Smooth muscle cell (in vitro differentiated cells): ENCODE measurements at regions not wholly inside any gene's neighbourhood (a gene's known extent, or its start where the extent isn't known, plus 50 kb on each side); places are given as distances from the start of the nearest gene placed in this dataset.

ENCODE experiments used
- DNase-seq: peaks from one replicate; lab custom pipeline; 2025; ENCODE audit not compliant: unreplicated experiment; lab: John Stamatoyannopoulos, UW
- H2AFZ ChIP-seq: fragments of 200-600 bp; sonication (generic); 2 replicates; pipeline ENCODE4 v1.6.0; 2016; ENCODE audit warnings: antibody characterized with exemption, low read depth, mild to moderate bottlenecking
- H3F3A ChIP-seq: fragments of 200-600 bp; sonication (generic); 2 replicates; pipeline ENCODE4 v1.6.0; 2017; ENCODE audit warnings: antibody characterized with exemption, low read depth
- H3K27ac ChIP-seq: fragments of 200-600 bp; sonication (generic); 2 replicates; pipeline ENCODE4 v1.5.1; 2016; ENCODE audit warnings: low read depth, mild to moderate bottlenecking
- H3K27me3 ChIP-seq: fragments of 200-600 bp; sonication (generic); 2 replicates; pipeline ENCODE4 v1.6.1; 2016; ENCODE audit warnings: low read depth, mild to moderate bottlenecking
- H3K36me3 ChIP-seq: fragments of 200-600 bp; sonication (generic); 2 replicates; pipeline ENCODE4 v1.5.1; 2016; ENCODE audit warnings: low read depth
- H3K4me1 ChIP-seq: fragments of 200-600 bp; sonication (generic); 2 replicates; pipeline ENCODE4 v1.5.1; 2016; ENCODE audit warnings: low read depth
- H3K4me2 ChIP-seq: fragments of 200-600 bp; sonication (generic); 2 replicates; pipeline ENCODE4 v1.6.0; 2016; ENCODE audit warnings: mild to moderate bottlenecking
- H3K4me3 ChIP-seq: fragments of 200-600 bp; sonication (generic); 2 replicates; pipeline ENCODE4 v1.5.1; 2016; ENCODE audit warnings: mild to moderate bottlenecking
- H3K79me2 ChIP-seq: fragments of 200-600 bp; sonication (generic); 2 replicates; pipeline ENCODE4 v1.6.0; 2016; ENCODE audit warnings: low read depth, mild to moderate bottlenecking
- H3K9ac ChIP-seq: fragments of 200-600 bp; sonication (generic); 2 replicates; pipeline ENCODE4 v1.6.0; 2016; ENCODE audit warnings: low read depth
- H3K9me3 ChIP-seq: fragments of 200-600 bp; sonication (generic); replicated peaks from 2 replicates; pipeline ENCODE4 v1.5.1; 2016; ENCODE audit warnings: low read depth
- H4K20me1 ChIP-seq: fragments of 200-600 bp; sonication (generic); 2 replicates; pipeline ENCODE4 v1.6.0; 2016; ENCODE audit warnings: low read depth
- CTCF ChIP-seq: fragments of 200-600 bp; sonication (generic); IDR thresholded peaks from 2 replicates; pipeline ENCODE4 v1.5.1; 2017; ENCODE audit warnings: borderline replicate concordance, mild to moderate bottlenecking, antibody characterized with exemption; ENCODE audit not compliant: insufficient read depth, poor library complexity, severe bottlenecking
- WGBS: methylation state at CpG from one replicate; pipeline ENCODE4 v1.1.7; 2016; ENCODE audit warnings: low lambda C conversion rate; 5-methylcytosine and 5-hydroxymethylcytosine counted together

- Histone ChIP-seq H3K79me2 (no peaks in the 10 kb centered on the region), H3K4me1 (peaks cover under 1% of the 10 kb centered on the region), H4K20me1 (no peaks in the 10 kb centered on the region), H3K9me3 (no peaks in the 10 kb centered on the region), H3K36me3 (no peaks in the 10 kb centered on the region), H3K4me2 (no peak overlapping the region), H3K27ac (no peak overlapping the region), H3K9ac (no peak overlapping the region), H3K4me3 (no peak overlapping the region), H3K27me3 (no peaks in the 10 kb centered on the region), H3F3A (peaks cover 10% of the 10 kb centered on the region), H2AFZ (no peak overlapping the region)
- DNase-seq: no peak
- no peak for TF ChIP-seq CTCF
- WGBS: 94% methylated on average over 9 of the region's 9 CpGs
Observed at GRCh38 chr17:72399023-72399607, 278.3 kb downstream of the SOX9 start.

- Histone ChIP-seq H3F3A (peaks cover 12% of the 10 kb centered on the region), H3K4me2 (no peak overlapping the region), H3K27me3 (no peaks in the 10 kb centered on the region), H3K4me3 (no peak overlapping the region), H3K9ac (no peak overlapping the region), H3K79me2 (no peaks in the 10 kb centered on the region), H3K9me3 (no peaks in the 10 kb centered on the region), H3K36me3 (no peaks in the 10 kb centered on the region), H3K4me1 (peaks cover 6% of the 10 kb centered on the region), H4K20me1 (no peaks in the 10 kb centered on the region), H3K27ac (no peak overlapping the region), H2AFZ (no peak overlapping the region)
- no peak for DNase-seq
- TF ChIP-seq CTCF: no peak
- WGBS: 88% methylated on average over 15 of the region's 15 CpGs
Observed at GRCh38 chr17:72399608-72400487, 279.0 kb downstream of the SOX9 start.

- Histone ChIP-seq H3K4me3 (no peak overlapping the region), H3F3A (peaks cover 12% of the 10 kb centered on the region), H3K4me1 (peaks cover 12% of the 10 kb centered on the region), H3K27me3 (no peaks in the 10 kb centered on the region), H3K36me3 (no peaks in the 10 kb centered on the region), H4K20me1 (no peaks in the 10 kb centered on the region), H3K4me2 (no peak overlapping the region), H3K9ac (no peak overlapping the region), H3K27ac (no peak overlapping the region), H2AFZ (no peak overlapping the region), H3K9me3 (no peaks in the 10 kb centered on the region), H3K79me2 (no peaks in the 10 kb centered on the region)
- TF ChIP-seq CTCF: no peak
- WGBS: 84% methylated on average over 7 of the region's 7 CpGs
- no peak for DNase-seq
Observed at GRCh38 chr17:72400488-72400827, 279.6 kb downstream of the SOX9 start.
